ENCODE measurements at regions not wholly inside any gene's neighbourhood (a gene's known extent, or its start where the extent isn't known, plus 50 kb on each side); places are given as distances from the start of the nearest gene placed in this dataset.
"Not testable (repeated sequence)": the region's sequence is repeated elsewhere in the genome, so short reads cannot be mapped to it uniquely, and the experiment has no call there.

DNA sequence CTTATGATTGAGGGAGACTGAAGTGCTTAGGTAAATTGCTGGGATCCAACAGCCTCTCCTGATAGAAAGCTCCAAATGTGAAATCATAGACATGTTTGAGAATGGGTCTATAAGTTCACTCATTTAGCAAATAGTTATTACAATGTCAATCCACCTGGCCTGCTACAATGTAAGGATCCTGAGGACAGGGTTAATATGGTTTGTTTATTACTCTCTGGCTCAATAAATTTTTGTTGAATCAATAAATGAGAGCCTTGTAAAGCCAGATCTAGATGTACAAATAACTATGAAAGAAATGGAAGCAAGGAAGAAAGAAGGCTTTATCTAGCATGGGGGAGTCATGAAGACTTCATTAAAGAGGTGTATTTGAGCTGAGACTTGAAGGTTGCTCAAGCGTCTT is 165.6 kb upstream of the IGF1 start:
- Mint-ChIP-seq H3K27me3 (no peaks in the 10 kb centered on the region), H3K4me1 (no peaks in the 10 kb centered on the region), H3K4me3 (no peak overlapping the region), H3K27ac (no peak overlapping the region), H3K36me3 (no peaks in the 10 kb centered on the region), H3K9me3 (peaks cover 0 to 16% (median 6%) of the 10 kb centered on the region in 11 donors)
- ChIA-PET CTCF (no interaction called here), POLR2A (no interaction called here)
- H3K9me3 ChIP-seq (ENCODE audit: control insufficient read depth in 2 of 3, low read length in 3 of 3) = no peaks in the 10 kb centered on the region
- no peaks in the 10 kb centered on the region for H3K27me3 ChIP-seq (ENCODE audit: control insufficient read depth in 2 of 2, insufficient read depth in 2 of 2, low read length in 2 of 2)
- H3K27ac ChIP-seq (ENCODE audit: low read depth, low read length) = no peak overlapping the region
- no peak overlapping the region for H3K4me3 ChIP-seq (ENCODE audit: low read length)
- DNase-seq (no peak), ATAC-seq (no peak)
- no peaks in the 10 kb centered on the region for H3K4me1 ChIP-seq (ENCODE audit: control insufficient read depth in 2 of 2, insufficient read depth in 2 of 2, low read length in 2 of 2)
- H3K36me3 ChIP-seq (ENCODE audit: control insufficient read depth in 2 of 3, insufficient read depth in 3 of 3, low read length in 3 of 3) = no peaks in the 10 kb centered on the region
- intact Hi-C loops (cut with micrococcal nuclease) = no loop called here

DNA sequence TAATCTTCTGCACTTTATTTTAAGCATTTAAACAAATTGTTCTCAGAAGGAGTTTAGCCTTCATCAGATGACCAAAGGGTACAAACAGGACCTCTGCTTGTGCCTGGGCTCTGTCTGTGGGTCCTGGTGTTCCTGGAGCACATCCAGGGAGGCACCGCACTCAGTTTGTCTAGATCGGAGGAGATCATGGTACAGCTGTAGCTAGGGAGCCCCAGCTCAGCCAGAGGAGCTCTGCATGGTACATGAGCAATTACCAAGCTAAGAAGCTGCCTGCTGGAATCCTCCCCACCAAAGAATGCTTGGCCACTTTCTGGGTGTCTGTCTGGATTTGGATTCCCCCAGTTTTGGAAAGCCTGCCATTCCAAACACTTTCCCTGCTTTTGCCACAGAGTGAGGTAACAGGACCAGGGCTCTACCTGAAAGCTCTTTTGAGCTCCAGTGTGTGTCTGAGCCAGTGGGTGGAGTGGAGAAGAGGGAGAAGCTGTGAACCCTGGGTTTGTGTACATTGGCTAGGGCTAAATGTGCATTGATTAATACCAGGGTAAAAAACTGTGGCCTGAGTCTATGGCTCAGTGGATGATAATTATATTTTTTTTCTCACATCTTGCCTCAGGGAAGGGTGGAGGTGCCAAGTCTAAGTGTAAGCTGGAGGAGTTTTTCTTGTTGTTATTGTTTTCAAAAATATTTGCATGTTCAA is 163.7 kb upstream of the IGF1 start:
- H3K4me3 ChIP-seq (ENCODE audit: low read length) = no peak overlapping the region
- Mint-ChIP-seq H3K9me3 (peaks cover 4 to 27% (median 9%) of the 10 kb centered on the region in 11 donors), H3K27me3 (no peaks in the 10 kb centered on the region), H3K27ac (no peak overlapping the region), H3K4me1 (no peaks in the 10 kb centered on the region), H3K4me3 (no peak overlapping the region), H3K36me3 (no peaks in the 10 kb centered on the region)
- no peaks in the 10 kb centered on the region for H3K36me3 ChIP-seq (ENCODE audit: control insufficient read depth in 2 of 3, insufficient read depth in 3 of 3, low read length in 3 of 3)
- DNase-seq (no peak), ATAC-seq (no peak)
- intact Hi-C loops (cut with micrococcal nuclease) = no loop called here
- CTCF ChIA-PET = no interaction called here
- no peaks in the 10 kb centered on the region for H3K27me3 ChIP-seq (ENCODE audit: control insufficient read depth in 2 of 2, insufficient read depth in 2 of 2, low read length in 2 of 2)
- POLR2A ChIA-PET = no interaction called here
- no peak overlapping the region for H3K27ac ChIP-seq (ENCODE audit: low read depth, low read length)
- H3K9me3 ChIP-seq (ENCODE audit: control insufficient read depth in 2 of 3, low read length in 3 of 3) = no peaks in the 10 kb centered on the region
- H3K4me1 ChIP-seq (ENCODE audit: control insufficient read depth in 2 of 2, insufficient read depth in 2 of 2, low read length in 2 of 2) = no peaks in the 10 kb centered on the region

DNA sequence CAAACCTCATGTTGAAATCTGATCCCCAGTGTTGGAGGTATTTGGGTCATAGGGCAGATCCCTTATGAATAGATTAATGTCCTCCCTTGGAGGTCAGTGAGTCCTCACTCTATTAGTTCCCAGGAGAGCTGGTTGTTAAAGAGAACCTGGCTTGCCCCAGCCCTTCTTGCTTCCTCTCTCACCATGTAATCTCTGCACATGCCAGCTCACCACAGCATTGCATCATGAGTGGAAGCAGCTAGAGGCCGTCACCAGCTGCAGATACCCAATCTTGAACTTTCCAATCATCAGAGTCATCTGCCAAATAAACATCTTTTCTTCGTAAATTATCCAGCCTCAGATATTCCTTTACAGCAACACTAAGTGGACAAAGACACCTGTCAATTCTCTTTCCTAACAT is 161.8 kb upstream of the IGF1 start:
- no peak overlapping the region for H3K4me3 Mint-ChIP-seq

GRCh38 chr12:102640658-102641057 is 160.3 kb upstream of the IGF1 start:
- H3K36me3 Mint-ChIP-seq; H3K4me1 ChIP-seq (ENCODE audit: control insufficient read depth in 2 of 2, insufficient read depth in 2 of 2, low read length in 2 of 2); CTCF ChIA-PET; H3K4me3 Mint-ChIP-seq; H3K27ac Mint-ChIP-seq; H3K27me3 Mint-ChIP-seq; DNase-seq; POLR2A ChIA-PET; H3K36me3 ChIP-seq (ENCODE audit: control insufficient read depth in 2 of 3, insufficient read depth in 3 of 3, low read length in 3 of 3); H3K27me3 ChIP-seq (ENCODE audit: control insufficient read depth in 2 of 2, insufficient read depth in 2 of 2, low read length in 2 of 2); H3K4me1 Mint-ChIP-seq; intact Hi-C loops (cut with micrococcal nuclease); ATAC-seq; H3K27ac ChIP-seq (ENCODE audit: low read depth, low read length); H3K9me3 ChIP-seq (ENCODE audit: control insufficient read depth in 2 of 3, low read length in 3 of 3); H3K4me3 ChIP-seq (ENCODE audit: low read length): not testable (repeated sequence)
- H3K9me3 Mint-ChIP-seq = peaks cover 2 to 25% (median 9%) of the 10 kb centered on the region in 11 donors

More for the DNA sequence above, 161.8 kb upstream of the IGF1 start:
- Histone ChIP-seq H3K4me3 (ENCODE audit: low read length) (no peak overlapping the region), H3K4me1 (ENCODE audit: control insufficient read depth in 2 of 2, insufficient read depth in 2 of 2, low read length in 2 of 2) (no peaks in the 10 kb centered on the region), H3K9me3 (ENCODE audit: control insufficient read depth in 2 of 3, low read length in 3 of 3) (no peaks in the 10 kb centered on the region), H3K27ac (ENCODE audit: low read depth, low read length) (no peak overlapping the region), H3K27me3 (ENCODE audit: control insufficient read depth in 2 of 2, insufficient read depth in 2 of 2, low read length in 2 of 2) (no peaks in the 10 kb centered on the region), H3K36me3 (ENCODE audit: control insufficient read depth in 2 of 3, insufficient read depth in 3 of 3, low read length in 3 of 3) (no peaks in the 10 kb centered on the region)
- ChIA-PET POLR2A (no interaction called here), CTCF (no interaction called here)
- intact Hi-C loops (cut with micrococcal nuclease) = no loop called here
- no peaks in the 10 kb centered on the region for H3K4me1 Mint-ChIP-seq
- DNase-seq (no peak), ATAC-seq (no peak)
- H3K27me3 Mint-ChIP-seq = no peaks in the 10 kb centered on the region
- no peaks in the 10 kb centered on the region for H3K36me3 Mint-ChIP-seq
- H3K9me3 Mint-ChIP-seq = peaks cover 4 to 29% (median 9%) of the 10 kb centered on the region in 11 donors
- no peak overlapping the region for H3K27ac Mint-ChIP-seq

DNA sequence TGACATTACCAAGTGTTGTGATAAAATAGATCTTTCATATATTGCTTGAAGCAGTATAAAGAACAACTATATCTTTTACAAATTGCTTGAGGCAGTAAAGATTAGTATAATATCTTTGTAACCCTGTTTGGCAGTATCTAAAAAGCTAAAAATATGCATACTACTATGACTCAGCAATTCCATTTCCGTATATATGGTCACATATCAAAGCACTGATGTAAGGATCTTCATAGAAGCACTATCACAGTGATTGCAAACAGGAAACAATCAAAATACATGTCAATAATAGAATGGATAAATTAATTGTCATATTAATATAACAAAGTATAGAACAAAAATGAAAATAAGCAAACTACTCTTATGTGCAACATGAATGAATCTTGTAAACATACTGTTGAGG is 158.4 kb upstream of the IGF1 start:
- no peaks in the 10 kb centered on the region for H3K27me3 Mint-ChIP-seq
- no peaks in the 10 kb centered on the region for H3K4me1 Mint-ChIP-seq
- Histone ChIP-seq H3K4me1 (ENCODE audit: control insufficient read depth in 2 of 2, insufficient read depth in 2 of 2, low read length in 2 of 2) (no peaks in the 10 kb centered on the region), H3K27ac (ENCODE audit: low read depth, low read length) (no peak overlapping the region), H3K4me3 (ENCODE audit: low read length) (no peak overlapping the region), H3K27me3 (ENCODE audit: control insufficient read depth in 2 of 2, insufficient read depth in 2 of 2, low read length in 2 of 2) (no peaks in the 10 kb centered on the region), H3K36me3 (ENCODE audit: control insufficient read depth in 2 of 3, insufficient read depth in 3 of 3, low read length in 3 of 3) (no peaks in the 10 kb centered on the region), H3K9me3 (ENCODE audit: control insufficient read depth in 2 of 3, low read length in 3 of 3) (no peaks in the 10 kb centered on the region)
- intact Hi-C loops (cut with micrococcal nuclease) = no loop called here
- CTCF ChIA-PET = no interaction called here
- no peak overlapping the region for H3K27ac Mint-ChIP-seq
- H3K4me3 Mint-ChIP-seq = no peak overlapping the region
- no peak for DNase-seq
- POLR2A ChIA-PET = no interaction called here
- no peaks in the 10 kb centered on the region for H3K36me3 Mint-ChIP-seq
- ATAC-seq = no peak
- peaks cover 2 to 25% (median 9%) of the 10 kb centered on the region in 11 donors for H3K9me3 Mint-ChIP-seq

- Mint-ChIP-seq H3K4me3 (no peak overlapping the region), H3K27me3 (no peaks in the 10 kb centered on the region)
- no peak for ATAC-seq
These were observed 153.7 kb upstream of the IGF1 start for GRCh38 chr12:102633981-102634605.

GRCh38 chr12:102631274-102631673 is 150.9 kb upstream of the IGF1 start:
- Mint-ChIP-seq H3K27ac (no peak overlapping the region), H3K4me1 (no peaks in the 10 kb centered on the region), H3K27me3 (no peaks in the 10 kb centered on the region), H3K9me3 (peaks cover 0 to 17% (median 7%) of the 10 kb centered on the region in 11 donors), H3K36me3 (peaks cover 0 to 5% (median 0%) of the 10 kb centered on the region in 5 donors), H3K4me3 (no peak overlapping the region)
- Histone ChIP-seq H3K27ac (ENCODE audit: low read depth, low read length) (no peak overlapping the region), H3K9me3 (ENCODE audit: control insufficient read depth in 2 of 3, low read length in 3 of 3) (peaks cover 0 to 14% (median 0%) of the 10 kb centered on the region in 3 experiments), H3K36me3 (ENCODE audit: control insufficient read depth in 2 of 3, insufficient read depth in 3 of 3, low read length in 3 of 3) (no peaks in the 10 kb centered on the region), H3K4me1 (ENCODE audit: control insufficient read depth in 2 of 2, insufficient read depth in 2 of 2, low read length in 2 of 2) (no peaks in the 10 kb centered on the region), H3K27me3 (ENCODE audit: control insufficient read depth in 2 of 2, insufficient read depth in 2 of 2, low read length in 2 of 2) (no peaks in the 10 kb centered on the region), H3K4me3 (ENCODE audit: low read length) (no peak overlapping the region)
- intact Hi-C loops (cut with micrococcal nuclease) = no loop called here
- CTCF ChIA-PET = no interaction called here
- ATAC-seq (no peak), DNase-seq (no peak)
- POLR2A ChIA-PET = no interaction called here

More at GRCh38 chr12:102633981-102634605, 153.7 kb upstream of the IGF1 start:
- Histone ChIP-seq H3K27ac (ENCODE audit: low read depth, low read length) (no peak overlapping the region), H3K27me3 (ENCODE audit: control insufficient read depth in 2 of 2, insufficient read depth in 2 of 2, low read length in 2 of 2) (no peaks in the 10 kb centered on the region), H3K4me3 (ENCODE audit: low read length) (no peak overlapping the region), H3K4me1 (ENCODE audit: control insufficient read depth in 2 of 2, insufficient read depth in 2 of 2, low read length in 2 of 2) (no peaks in the 10 kb centered on the region), H3K36me3 (ENCODE audit: control insufficient read depth in 2 of 3, insufficient read depth in 3 of 3, low read length in 3 of 3) (no peaks in the 10 kb centered on the region), H3K9me3 (ENCODE audit: control insufficient read depth in 2 of 3, low read length in 3 of 3) (no peaks in the 10 kb centered on the region)
- intact Hi-C loops (cut with micrococcal nuclease) = no loop called here
- ChIA-PET POLR2A (no interaction called here), CTCF (interaction anchor here (0.5 kb wide), 1 partner anchor 1758 kb away, joined by 4 read pairs; no protein-coding TSS in a partner anchor)
- H3K36me3 Mint-ChIP-seq = no peaks in the 10 kb centered on the region
- no peaks in the 10 kb centered on the region for H3K4me1 Mint-ChIP-seq
- no peak for DNase-seq
- H3K27ac Mint-ChIP-seq = no peak overlapping the region
- H3K9me3 Mint-ChIP-seq = peaks cover 0 to 4% (median 0%) of the 10 kb centered on the region in 11 donors
